Stomach (tissue), 8 donors: ENCODE measurements at regions not wholly inside any gene's neighbourhood (a gene's known extent, or its start where the extent isn't known, plus 50 kb on each side); places are given as distances from the start of the nearest gene placed in this dataset.
"Not testable (repeated sequence)": the region's sequence is repeated elsewhere in the genome, so short reads cannot be mapped to it uniquely, and the experiment has no call there.

Experiments
- DNase-seq, 2 donors: peaks; one replicate each; pipeline versions ENCODE4 v3.0.0 to v3.0.0-alpha.2; 2013 to 2019
- H3K27ac ChIP-seq, 5 donors: fragments of 200-600 bp in 4 of 5; sonication (generic) in 4 of 5; one replicate each; pipeline ENCODE4 v1.5.1; 2013 to 2019; ENCODE audit warnings: mild to moderate bottlenecking in 1 of 5, moderate library complexity in 1 of 5
- H3K27me3 ChIP-seq, 3 donors: fragments of 200-600 bp; sonication (generic); one replicate each; pipeline ENCODE4 v1.5.1; 2017 to 2019; ENCODE audit warnings: mixed run types in 1 of 3
- H3K36me3 ChIP-seq, 4 donors: fragments of 200-600 bp; sonication (generic); 1 replicate in 3 of 4; 2 replicates in 1 of 4; pipeline ENCODE4 v1.5.1; 2016 to 2019
- H3K4me1 ChIP-seq, 4 donors: fragments of 200-600 bp; sonication (generic); one replicate each; pipeline ENCODE4 v1.5.1; 2016 to 2019
- H3K4me3 ChIP-seq, 4 donors: fragments of 200-600 bp; sonication (generic) in 3 of 4; one replicate each; pipeline ENCODE4 v1.5.1; 2016 to 2019; ENCODE audit warnings: mild to moderate bottlenecking in 1 of 4
- H3K9me3 ChIP-seq, 4 donors: fragments of 200-600 bp; sonication (generic); one replicate each; pipeline ENCODE4 v1.5.1; 2016 to 2019
- EP300 ChIP-seq: sonication (generic); formaldehyde crosslinking; IDR thresholded peaks from one replicate; pipeline ENCODE4 v1.6.1; 2017; ENCODE audit warnings: antibody characterized with exemption
- POLR2A ChIP-seq, 4 donors: fragments of 450-650 bp; IDR thresholded peaks; one replicate each; pipeline ENCODE4 v1.6.1; 2016; ENCODE audit warnings: antibody characterized with exemption in 4 of 4, control low read depth in 2 of 4, mild to moderate bottlenecking in 1 of 4, moderate library complexity in 1 of 4
- POLR2AphosphoS5 ChIP-seq, 3 donors: sonication (generic); formaldehyde crosslinking; IDR thresholded peaks; one replicate each; pipeline ENCODE4 v1.6.1; 2016; ENCODE audit warnings: antibody characterized with exemption in 3 of 3
- WGBS, 5 donors: extraction: QIAGEN DNeasy Blood & Tissue Kit in 3 of 5; methylation state at CpG; one replicate each; pipeline versions ENCODE4 v1.1.5 to v1.1.7; 2013 to 2018; 5-methylcytosine and 5-hydroxymethylcytosine counted together
- intact Hi-C: fragments of 100-400 bp; cut with DNase I; formaldehyde crosslinking; loops from one replicate; pipeline ENCODE4 v1.15.1; 2023; ENCODE audit warnings: low total_unique reads
- TF ChIP-seq, protein P1 (sequence below), 7 experiments: fragments of 450-650 bp in 4 of 7; fragments of 200-600 bp in 3 of 7; sonication (generic) in 3 of 7; IDR thresholded peaks; one replicate each; pipeline ENCODE4 v1.5.1; 2016 to 2019; ENCODE audit warnings: antibody characterized with exemption in 7 of 7, control low read depth in 2 of 7, mild to moderate bottlenecking in 1 of 7
- donor health status: healthy with polysubstance abuse.
- donor health status: Bipolar disorder and iron deficiency.
- donor health status: healthy.

- peak overlapping the region in 2 of 5 donors; percentile 25 to 43 for H3K27ac ChIP-seq
- H3K36me3 ChIP-seq, result no peaks in the 10 kb centered on the region
- no peaks in the 10 kb centered on the region for H3K9me3 ChIP-seq
- intact Hi-C loops, result no loop called here
- no peak overlapping the region for H3K4me3 ChIP-seq
- TF ChIP-seq POLR2AphosphoS5 (IDR thresholded peaks at IDR 0.05) (no peak), EP300 (no peak), POLR2A (IDR thresholded peaks at IDR 0.05) (no peak)
- TF ChIP-seq, protein P1, sequence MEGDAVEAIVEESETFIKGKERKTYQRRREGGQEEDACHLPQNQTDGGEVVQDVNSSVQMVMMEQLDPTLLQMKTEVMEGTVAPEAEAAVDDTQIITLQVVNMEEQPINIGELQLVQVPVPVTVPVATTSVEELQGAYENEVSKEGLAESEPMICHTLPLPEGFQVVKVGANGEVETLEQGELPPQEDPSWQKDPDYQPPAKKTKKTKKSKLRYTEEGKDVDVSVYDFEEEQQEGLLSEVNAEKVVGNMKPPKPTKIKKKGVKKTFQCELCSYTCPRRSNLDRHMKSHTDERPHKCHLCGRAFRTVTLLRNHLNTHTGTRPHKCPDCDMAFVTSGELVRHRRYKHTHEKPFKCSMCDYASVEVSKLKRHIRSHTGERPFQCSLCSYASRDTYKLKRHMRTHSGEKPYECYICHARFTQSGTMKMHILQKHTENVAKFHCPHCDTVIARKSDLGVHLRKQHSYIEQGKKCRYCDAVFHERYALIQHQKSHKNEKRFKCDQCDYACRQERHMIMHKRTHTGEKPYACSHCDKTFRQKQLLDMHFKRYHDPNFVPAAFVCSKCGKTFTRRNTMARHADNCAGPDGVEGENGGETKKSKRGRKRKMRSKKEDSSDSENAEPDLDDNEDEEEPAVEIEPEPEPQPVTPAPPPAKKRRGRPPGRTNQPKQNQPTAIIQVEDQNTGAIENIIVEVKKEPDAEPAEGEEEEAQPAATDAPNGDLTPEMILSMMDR (IDR thresholded peaks at IDR 0.05), result no peak
- DNase-seq, result no peak
- no peaks in the 10 kb centered on the region for H3K27me3 ChIP-seq
- 36 to 56% (median 47%) methylated on average over 4 of the region's 4 CpGs for WGBS, 5 donors
- peaks cover 0 to 7% (median 0%) of the 10 kb centered on the region in 4 donors for H3K4me1 ChIP-seq
Observed at GRCh38 chr5:74514888-74515551, 125.5 kb downstream of the ENC1 start.

GRCh38 chr5:74511770-74512169 is 128.8 kb downstream of the ENC1 start:
- H3K27me3 ChIP-seq, H3K27ac ChIP-seq, DNase-seq, H3K9me3 ChIP-seq, H3K4me1 ChIP-seq, H3K36me3 ChIP-seq, intact Hi-C loops, H3K4me3 ChIP-seq: not testable (repeated sequence)
- 76 to 98% (median 96%) methylated on average over 2 of the region's 2 CpGs for WGBS, 5 donors

GRCh38 chr5:74510476-74511075 is 130.0 kb downstream of the ENC1 start:
- WGBS, 5 donors, result 93 to 100% (median 98%) methylated on average over 1 of the region's 1 CpG
- no peaks in the 10 kb centered on the region for H3K9me3 ChIP-seq
- DNase-seq, result no peak
- intact Hi-C loops, result no loop called here
- no peaks in the 10 kb centered on the region for H3K4me1 ChIP-seq
- H3K27me3 ChIP-seq, result no peaks in the 10 kb centered on the region
- no peak overlapping the region for H3K27ac ChIP-seq
- no peak overlapping the region for H3K4me3 ChIP-seq
- TF ChIP-seq EP300, result no peak
- TF ChIP-seq POLR2AphosphoS5 (IDR thresholded peaks at IDR 0.05), result no peak
- no peak for TF ChIP-seq POLR2A (IDR thresholded peaks at IDR 0.05)
- TF ChIP-seq, protein P1 (IDR thresholded peaks at IDR 0.05), result no peak
- H3K36me3 ChIP-seq, result no peaks in the 10 kb centered on the region

- Histone ChIP-seq H3K9me3 (no peaks in the 10 kb centered on the region), H3K4me1 (peaks cover 0 to 6% (median 0%) of the 10 kb centered on the region in 4 donors), H3K27me3 (no peaks in the 10 kb centered on the region), H3K27ac (no peak overlapping the region), H3K36me3 (no peaks in the 10 kb centered on the region), H3K4me3 (no peak overlapping the region)
- WGBS, 5 donors, result 49 to 72% (median 56%) methylated on average over 6 of the region's 6 CpGs
- intact Hi-C loops, result no loop called here
- TF ChIP-seq, protein P1 (IDR thresholded peaks at IDR 0.05), result no peak
- no peak for TF ChIP-seq POLR2AphosphoS5 (IDR thresholded peaks at IDR 0.05)
- no peak for TF ChIP-seq EP300
- no peak for TF ChIP-seq POLR2A (IDR thresholded peaks at IDR 0.05)
- DNase-seq, result no peak
Observed at GRCh38 chr5:74507370-74508005, 133.0 kb downstream of the ENC1 start.

- DNase-seq, result no peak
- Histone ChIP-seq H3K9me3 (no peaks in the 10 kb centered on the region), H3K4me3 (no peak overlapping the region), H3K27ac (no peak overlapping the region), H3K36me3 (no peaks in the 10 kb centered on the region), H3K27me3 (no peaks in the 10 kb centered on the region), H3K4me1 (peaks cover 0 to 13% (median 0%) of the 10 kb centered on the region in 4 donors)
- intact Hi-C loops, result no loop called here
- 87 to 94% (median 91%) methylated on average over 8 of the region's 8 CpGs for WGBS, 5 donors
- TF ChIP-seq POLR2AphosphoS5 (IDR thresholded peaks at IDR 0.05), result no peak
- TF ChIP-seq, protein P1 (IDR thresholded peaks at IDR 0.05), result no peak
- TF ChIP-seq POLR2A (IDR thresholded peaks at IDR 0.05), result no peak
- no peak for TF ChIP-seq EP300
Observed at GRCh38 chr5:74506119-74506518, 134.4 kb downstream of the ENC1 start.
